DND-41 (cell line): ENCODE measurements at regions not wholly inside any gene's neighbourhood (a gene's known extent, or its start where the extent isn't known, plus 50 kb on each side); places are given as distances from the start of the nearest gene placed in this dataset.

Experiments used
- EZH2 ChIP-seq: IDR thresholded peaks from 3 replicates; pipeline ENCODE4 v1.6.1; 2012; ENCODE audit warnings: borderline replicate concordance, low read depth, mild to moderate bottlenecking, moderate library complexity, low read length, inconsistent platforms; ENCODE audit not compliant: severe bottlenecking
- TF ChIP-seq, protein P1 (sequence below): IDR thresholded peaks from 2 replicates; pipeline ENCODE4 v1.5.1; 2012; ENCODE audit warnings: borderline replicate concordance, low read length, moderate library complexity, mild to moderate bottlenecking; ENCODE audit not compliant: poor library complexity, severe bottlenecking; ENCODE audit errors: extremely low read depth

DNA sequence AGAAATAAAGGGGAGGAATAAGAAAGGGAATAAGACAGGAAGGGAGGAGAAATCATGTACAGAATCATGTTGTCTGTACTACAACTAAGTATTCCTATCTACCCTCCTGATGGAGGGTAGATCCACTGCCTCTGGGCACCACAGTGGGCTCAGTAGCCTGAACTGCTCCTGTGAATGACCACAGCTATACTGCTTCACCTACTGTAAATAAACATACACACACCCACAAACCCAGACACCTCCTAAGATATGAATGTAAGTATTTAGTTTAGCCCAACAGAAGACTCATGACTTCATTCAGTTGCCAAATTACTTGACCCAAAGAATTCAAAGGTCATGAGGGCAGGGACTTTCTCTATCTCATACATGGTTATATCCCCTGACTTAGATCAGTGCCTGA is 177.3 kb upstream of the C11orf58 start:
- TF ChIP-seq, protein P1, sequence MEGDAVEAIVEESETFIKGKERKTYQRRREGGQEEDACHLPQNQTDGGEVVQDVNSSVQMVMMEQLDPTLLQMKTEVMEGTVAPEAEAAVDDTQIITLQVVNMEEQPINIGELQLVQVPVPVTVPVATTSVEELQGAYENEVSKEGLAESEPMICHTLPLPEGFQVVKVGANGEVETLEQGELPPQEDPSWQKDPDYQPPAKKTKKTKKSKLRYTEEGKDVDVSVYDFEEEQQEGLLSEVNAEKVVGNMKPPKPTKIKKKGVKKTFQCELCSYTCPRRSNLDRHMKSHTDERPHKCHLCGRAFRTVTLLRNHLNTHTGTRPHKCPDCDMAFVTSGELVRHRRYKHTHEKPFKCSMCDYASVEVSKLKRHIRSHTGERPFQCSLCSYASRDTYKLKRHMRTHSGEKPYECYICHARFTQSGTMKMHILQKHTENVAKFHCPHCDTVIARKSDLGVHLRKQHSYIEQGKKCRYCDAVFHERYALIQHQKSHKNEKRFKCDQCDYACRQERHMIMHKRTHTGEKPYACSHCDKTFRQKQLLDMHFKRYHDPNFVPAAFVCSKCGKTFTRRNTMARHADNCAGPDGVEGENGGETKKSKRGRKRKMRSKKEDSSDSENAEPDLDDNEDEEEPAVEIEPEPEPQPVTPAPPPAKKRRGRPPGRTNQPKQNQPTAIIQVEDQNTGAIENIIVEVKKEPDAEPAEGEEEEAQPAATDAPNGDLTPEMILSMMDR, result no peak
- no peak for TF ChIP-seq EZH2
